ENCODE measurements at regions not wholly inside any gene's neighbourhood (a gene's known extent, or its start where the extent isn't known, plus 50 kb on each side); places are given as distances from the start of the nearest gene placed in this dataset.
"Not testable (repeated sequence)": the region's sequence is repeated elsewhere in the genome, so short reads cannot be mapped to it uniquely, and the experiment has no call there.

- no peak for DNase-seq
Observed at GRCh38 chr5:75002271-75002670, 50.1 kb downstream of the GCNT4 start.

DNA sequence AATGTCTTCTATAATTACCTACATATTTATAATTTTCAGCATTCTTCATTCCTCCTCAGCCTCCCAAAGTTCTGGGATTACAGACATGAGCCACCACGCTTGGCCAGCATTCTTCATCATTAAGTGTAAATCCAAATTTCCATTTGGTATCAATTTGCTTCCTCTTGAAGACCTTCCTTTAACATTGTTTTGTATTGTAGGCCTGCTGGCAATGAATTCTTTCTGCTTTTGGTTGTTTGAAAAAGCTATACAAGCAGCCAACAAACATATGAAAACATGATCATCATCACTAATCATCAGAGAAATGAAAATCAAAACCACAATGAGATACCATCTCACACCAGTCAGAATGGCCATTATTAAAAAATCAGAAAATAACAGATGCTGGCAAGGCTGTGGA, 56.4 kb downstream of the GCNT4 start:
- no peak for DNase-seq

GRCh38 chr5:74994826-74995225, 57.5 kb downstream of the GCNT4 start:
- no peak for DNase-seq

DNA sequence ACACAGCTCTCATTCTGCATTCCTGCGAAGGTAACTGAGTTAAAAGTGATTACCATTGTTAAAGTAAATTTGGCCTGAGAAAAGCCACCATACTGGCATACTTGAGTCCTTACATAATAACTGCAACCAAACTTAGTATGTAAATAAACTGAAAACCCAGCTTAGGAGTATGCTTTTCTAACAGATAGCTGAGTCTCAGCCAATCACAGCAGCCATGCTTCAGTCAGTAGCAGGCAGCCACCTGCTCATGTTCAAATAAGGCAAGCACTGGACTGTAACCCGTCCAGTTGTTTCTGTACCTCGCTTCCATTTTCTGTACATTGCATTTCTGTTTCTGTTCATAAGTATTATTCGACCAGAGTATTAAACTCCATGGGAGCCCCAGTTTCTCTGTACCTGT, 58.6 kb downstream of the GCNT4 start:
- DNase-seq = no peak

DNA sequence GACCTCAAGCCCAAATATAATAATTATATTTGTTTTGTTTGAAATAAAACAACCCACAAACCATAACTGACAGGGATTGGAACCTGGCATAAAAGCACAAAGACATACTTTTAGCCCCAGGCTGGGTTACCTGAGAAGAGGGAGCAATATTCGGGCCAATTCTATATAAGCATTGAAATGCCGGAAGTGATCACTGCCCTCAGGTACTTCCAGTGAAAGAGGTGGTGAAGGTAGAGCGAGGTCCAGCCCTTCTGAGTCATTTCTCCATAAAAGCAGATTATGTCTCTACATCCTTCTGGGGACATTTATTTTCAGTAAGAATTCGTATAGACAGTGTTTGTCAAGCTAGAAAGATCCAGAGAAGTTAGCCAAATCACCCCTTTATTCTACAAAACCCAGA, 59.6 kb downstream of the GCNT4 start:
- no peak for DNase-seq

GRCh38 chr5:74991522-74991921, 60.8 kb downstream of the GCNT4 start:
- DNase-seq = no peak

- no peak for DNase-seq
Observed at GRCh38 chr5:74990194-74990593, 62.2 kb downstream of the GCNT4 start.

GRCh38 chr5:74988273-74988983, 63.9 kb downstream of the GCNT4 start:
- DNase-seq = no peak

- DNase-seq = no peak
Observed at GRCh38 chr5:74978345-74978744, 74.0 kb downstream of the GCNT4 start.

DNA sequence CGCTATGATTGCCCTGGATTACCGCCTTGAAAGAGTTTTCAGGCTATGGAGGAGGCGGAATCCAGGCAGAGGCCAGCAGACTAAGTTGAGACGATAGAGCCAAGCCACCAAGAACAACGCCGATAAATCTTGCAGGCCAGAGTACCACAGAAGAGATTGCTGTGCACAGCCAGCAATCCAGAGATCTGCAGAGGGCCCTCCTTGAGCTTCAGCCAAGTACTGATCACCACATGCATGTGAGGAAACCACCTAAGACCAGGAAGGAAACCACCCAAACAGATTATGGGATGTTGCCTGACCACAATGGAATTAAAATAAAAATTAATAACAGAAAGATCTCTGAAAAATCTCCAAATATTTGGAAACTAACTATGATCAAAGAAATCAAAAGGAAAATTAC, 74.9 kb downstream of the GCNT4 start:
- DNase-seq = no peak

- no peak for DNase-seq
Observed at GRCh38 chr5:74976651-74977050, 75.7 kb downstream of the GCNT4 start.

- DNase-seq = no peak
Observed at GRCh38 chr5:74975582-74975981, 76.8 kb downstream of the GCNT4 start.

GRCh38 chr5:74974451-74975091, 77.8 kb downstream of the GCNT4 start:
- DNase-seq = no peak

DNA sequence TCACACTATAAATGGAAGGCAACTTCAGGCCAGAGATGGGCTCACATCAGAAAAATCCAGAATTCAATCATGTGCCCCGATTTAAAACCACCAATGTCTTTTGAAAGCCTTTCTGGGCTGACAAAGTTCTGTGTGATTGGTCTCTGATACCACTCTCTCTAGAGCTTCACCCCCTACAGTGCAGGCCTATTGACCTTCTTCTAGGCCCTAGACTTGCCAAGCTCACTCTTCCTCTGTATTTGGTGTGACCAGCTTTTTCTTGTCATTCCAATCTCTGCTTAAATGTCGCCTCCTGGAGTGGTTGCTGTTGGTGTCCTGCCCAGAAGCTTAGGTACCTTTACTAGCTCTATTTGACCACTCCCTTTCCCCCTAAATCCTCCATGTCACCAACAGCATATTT, 78.7 kb downstream of the GCNT4 start:
- no peak for DNase-seq

- DNase-seq = no peak
Observed at GRCh38 chr5:74971947-74972460, 80.4 kb downstream of the GCNT4 start.

DNA sequence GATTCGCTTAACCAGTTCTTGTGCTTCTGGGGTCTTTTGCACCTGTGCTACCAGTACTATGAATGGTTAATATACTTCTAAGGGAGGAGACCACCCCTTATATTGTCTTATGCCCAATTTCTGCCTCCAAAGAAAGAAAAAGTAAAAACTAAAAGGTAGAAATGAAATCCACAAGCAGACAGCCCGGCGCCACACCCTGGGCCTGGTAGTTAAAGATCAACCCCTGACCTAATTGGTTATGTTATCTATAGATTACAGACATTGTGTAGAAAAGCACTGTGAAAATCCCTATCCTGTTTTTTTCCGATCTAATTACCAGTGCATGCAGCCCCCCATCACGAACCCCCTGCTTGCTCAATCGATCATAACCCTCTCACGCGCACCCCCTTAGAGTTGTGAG, 81.5 kb downstream of the GCNT4 start:
- DNase-seq = not testable (repeated sequence)

GRCh38 chr5:74969726-74970125, 82.6 kb downstream of the GCNT4 start:
- no peak for DNase-seq

GRCh38 chr5:74966141-74967026, 86.0 kb downstream of the GCNT4 start:
- no peak for DNase-seq

GRCh38 chr5:74963407-74963806, 89.0 kb downstream of the GCNT4 start:
- DNase-seq = no peak

GRCh38 chr5:74957906-74958305, 91.7 kb upstream of the FAM169A start:
- DNase-seq = no peak

DNA sequence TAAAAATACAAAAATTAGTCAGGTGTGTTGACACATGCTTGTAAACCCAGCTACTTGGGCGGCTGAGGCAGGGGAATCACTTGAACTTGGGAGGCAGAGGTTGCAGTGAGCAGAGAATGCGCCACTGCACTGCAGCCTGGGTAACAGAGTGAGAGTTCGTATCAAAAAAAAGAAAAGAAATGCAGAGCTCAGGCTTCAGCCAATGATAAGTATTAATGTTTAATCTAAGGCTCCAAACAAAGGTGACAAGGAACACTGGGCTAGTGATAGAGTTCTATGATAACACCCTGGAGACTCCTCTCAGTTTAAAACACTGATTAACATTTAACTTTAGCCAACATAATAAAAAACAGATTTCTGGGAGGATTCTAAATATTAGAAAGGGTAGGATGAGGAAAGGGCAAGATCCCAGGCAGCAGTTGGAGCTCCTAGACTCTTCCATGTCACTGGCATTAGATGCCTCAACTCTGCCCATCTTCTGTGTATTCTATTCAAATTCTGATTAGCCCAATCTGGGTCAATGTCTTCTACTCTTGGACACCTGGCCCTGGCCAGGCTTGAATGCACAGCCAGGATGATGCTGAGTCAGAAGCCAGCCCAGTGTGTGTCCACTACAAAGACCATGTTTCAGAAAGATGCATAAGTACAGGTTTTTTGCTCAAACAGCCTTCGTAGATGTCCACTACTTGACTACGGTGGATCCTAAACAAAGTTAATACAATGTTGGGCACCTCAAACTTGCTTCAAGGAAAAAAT, 91.0 kb upstream of the FAM169A start:
- DNase-seq = no peak

DNA sequence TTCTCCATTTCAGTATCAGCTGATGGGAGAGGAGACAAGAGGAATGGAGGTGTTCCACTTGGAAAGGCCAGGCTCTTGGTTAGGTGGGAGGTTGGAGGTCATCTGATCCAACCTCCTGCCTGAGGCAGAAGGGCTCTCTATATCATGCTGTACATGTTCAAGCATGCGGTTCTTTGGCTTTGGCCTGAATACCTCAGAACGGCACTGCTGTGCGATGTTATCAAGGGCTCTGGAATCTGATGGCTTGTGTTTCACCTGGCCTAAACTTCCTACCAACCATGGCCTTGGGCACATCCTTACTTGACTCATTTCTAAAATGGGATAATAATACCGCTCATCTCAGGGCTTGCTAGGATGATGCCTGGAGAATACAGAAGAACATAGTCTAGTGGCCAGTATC, 90.1 kb upstream of the FAM169A start:
- DNase-seq = no peak

- DNase-seq = no peak
Observed at GRCh38 chr5:74954919-74955318, 88.7 kb upstream of the FAM169A start.

Measured in NCI-H2029 treated with DMSO at 0.1 percent for 48 hours (cell line).